ENCODE measurements at regions not wholly inside any gene's neighbourhood (a gene's known extent, or its start where the extent isn't known, plus 50 kb on each side); places are given as distances from the start of the nearest gene placed in this dataset.

DNA sequence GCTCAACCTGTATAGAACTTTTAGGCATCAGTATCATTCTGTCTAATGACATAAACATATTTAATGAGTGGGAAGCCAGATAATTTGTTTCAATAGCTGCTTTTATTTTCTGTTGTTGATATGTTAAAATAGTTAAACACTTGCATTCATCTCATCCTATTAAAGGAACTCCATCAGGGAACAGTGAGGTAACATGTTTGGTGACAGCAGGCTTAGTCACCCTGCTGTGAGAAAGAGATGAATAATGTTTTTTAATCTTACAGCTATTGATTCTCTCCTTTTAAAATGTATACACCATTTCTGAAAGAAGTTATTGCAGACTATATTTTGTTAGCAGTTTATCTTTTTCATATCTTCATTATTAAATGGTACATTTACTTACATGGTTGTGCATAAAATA is 123.3 kb upstream of the CWC22 start:
- no peak for DNase-seq (ENCODE audit: low read depth)
- no peak overlapping the region for H3K4me3 ChIP-seq (ENCODE audit: low read length)
- TF ChIP-seq, protein P1, sequence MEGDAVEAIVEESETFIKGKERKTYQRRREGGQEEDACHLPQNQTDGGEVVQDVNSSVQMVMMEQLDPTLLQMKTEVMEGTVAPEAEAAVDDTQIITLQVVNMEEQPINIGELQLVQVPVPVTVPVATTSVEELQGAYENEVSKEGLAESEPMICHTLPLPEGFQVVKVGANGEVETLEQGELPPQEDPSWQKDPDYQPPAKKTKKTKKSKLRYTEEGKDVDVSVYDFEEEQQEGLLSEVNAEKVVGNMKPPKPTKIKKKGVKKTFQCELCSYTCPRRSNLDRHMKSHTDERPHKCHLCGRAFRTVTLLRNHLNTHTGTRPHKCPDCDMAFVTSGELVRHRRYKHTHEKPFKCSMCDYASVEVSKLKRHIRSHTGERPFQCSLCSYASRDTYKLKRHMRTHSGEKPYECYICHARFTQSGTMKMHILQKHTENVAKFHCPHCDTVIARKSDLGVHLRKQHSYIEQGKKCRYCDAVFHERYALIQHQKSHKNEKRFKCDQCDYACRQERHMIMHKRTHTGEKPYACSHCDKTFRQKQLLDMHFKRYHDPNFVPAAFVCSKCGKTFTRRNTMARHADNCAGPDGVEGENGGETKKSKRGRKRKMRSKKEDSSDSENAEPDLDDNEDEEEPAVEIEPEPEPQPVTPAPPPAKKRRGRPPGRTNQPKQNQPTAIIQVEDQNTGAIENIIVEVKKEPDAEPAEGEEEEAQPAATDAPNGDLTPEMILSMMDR (conservative IDR thresholded peaks at IDR 0.05; ENCODE audit: low read depth, low read length) = no peak

DNA sequence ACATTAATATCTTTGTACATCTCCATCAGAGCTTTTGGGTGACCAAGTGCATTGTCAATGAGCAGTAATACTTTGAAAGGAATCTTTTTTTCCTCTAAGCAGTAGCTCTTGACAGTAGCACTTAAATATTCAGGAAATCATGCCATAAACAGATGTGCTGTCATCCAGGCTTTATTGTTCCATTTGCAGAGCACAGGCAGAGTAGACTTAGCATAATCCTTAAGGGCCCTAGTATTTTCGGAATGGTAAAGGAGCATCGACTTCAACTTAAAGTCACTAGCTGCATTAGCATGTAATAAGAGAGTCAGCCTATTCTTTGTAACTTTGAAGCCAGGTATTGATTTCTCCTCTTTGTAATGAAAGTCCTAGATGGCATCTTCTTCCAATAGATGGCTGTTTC is 121.8 kb upstream of the CWC22 start:
- TF ChIP-seq, protein P1 (conservative IDR thresholded peaks at IDR 0.05; ENCODE audit: low read depth, low read length) = no peak
- no peak overlapping the region for H3K4me3 ChIP-seq (ENCODE audit: low read length)
- DNase-seq (ENCODE audit: low read depth) = no peak

DNA sequence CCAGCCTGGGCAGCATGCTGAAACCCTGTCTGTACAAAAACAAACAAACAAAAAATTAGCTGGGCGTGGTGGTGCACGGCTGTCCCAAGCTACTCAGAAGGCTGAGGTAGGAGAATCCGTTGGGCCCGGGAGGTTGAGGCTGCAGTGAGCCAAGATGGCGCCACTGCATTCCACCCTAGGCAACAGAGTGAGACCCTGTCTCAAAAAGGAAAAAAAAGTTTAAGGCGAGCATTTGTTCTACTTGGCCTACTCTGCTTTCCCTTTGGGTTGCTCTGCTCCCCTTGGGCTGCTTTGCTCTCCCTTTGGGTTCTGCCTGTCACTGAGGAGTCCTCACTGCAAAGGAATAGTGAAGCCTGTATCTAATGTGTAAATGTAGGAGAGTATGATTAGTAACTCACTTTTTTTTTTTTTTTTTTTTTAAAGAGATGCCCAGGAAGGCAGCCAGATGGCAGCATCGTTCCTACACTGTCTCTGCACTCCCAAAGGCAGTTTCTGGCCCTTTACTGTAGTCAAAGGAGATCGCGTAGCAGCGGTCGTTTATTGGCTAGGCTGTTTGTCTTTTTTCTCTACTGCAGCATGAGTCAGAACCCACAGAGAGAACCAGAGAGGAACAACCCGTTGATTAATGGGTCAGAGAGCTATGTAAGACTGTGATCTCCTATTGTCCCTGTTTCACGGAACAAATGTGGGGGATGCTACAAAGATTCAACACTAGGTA is 118.3 kb upstream of the CWC22 start:
- peak; percentile 77 for DNase-seq (ENCODE audit: low read depth)
- no peak overlapping the region for H3K4me3 ChIP-seq (ENCODE audit: low read length)
- TF ChIP-seq, protein P1 (conservative IDR thresholded peaks at IDR 0.05; ENCODE audit: low read depth, low read length) = peak; percentile 80

DNA sequence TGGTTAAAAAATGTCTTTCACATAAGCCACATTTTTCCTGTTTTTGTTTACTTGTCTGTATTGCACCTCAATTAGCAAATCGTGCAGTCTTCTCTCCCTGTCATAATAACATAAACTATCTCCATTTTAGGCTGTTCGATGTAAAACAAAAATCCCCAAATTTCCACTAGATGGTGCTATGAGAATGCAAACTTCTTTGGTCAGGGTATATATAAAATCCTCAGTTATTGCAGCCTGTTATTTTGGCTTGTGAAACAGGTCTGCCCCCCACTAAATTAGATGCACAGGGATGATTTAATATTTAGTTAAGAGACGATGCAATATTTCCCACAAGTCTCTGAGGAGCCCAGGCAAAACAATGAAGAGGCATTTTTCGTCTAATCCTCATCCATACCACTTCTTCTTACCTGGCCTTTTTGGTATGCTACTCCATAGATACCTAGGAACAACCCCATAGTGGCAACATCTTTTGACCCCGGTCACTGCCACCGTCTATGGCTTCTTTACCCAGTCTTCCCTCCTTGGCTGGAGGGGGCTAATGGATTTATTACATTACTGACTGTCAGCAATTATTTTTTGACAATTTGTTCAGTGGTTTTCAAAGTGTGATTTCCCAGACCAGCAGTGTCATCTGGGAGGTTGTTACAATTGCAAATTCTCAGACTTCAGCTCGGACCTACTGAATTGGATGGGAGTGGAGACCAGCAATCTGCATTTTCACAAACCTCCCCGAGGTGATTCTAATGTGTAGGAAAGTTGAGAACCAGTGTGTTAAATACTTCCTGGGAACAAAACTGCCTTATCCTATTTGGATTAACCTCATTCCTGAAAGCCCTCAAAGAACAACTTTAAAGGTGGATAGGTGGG is 117.4 kb upstream of the CWC22 start:
- no peak overlapping the region for H3K4me3 ChIP-seq (ENCODE audit: low read length)
- TF ChIP-seq, protein P1 (conservative IDR thresholded peaks at IDR 0.05; ENCODE audit: low read depth, low read length) = peak; percentile 59
- DNase-seq (ENCODE audit: low read depth) = no peak

DNA sequence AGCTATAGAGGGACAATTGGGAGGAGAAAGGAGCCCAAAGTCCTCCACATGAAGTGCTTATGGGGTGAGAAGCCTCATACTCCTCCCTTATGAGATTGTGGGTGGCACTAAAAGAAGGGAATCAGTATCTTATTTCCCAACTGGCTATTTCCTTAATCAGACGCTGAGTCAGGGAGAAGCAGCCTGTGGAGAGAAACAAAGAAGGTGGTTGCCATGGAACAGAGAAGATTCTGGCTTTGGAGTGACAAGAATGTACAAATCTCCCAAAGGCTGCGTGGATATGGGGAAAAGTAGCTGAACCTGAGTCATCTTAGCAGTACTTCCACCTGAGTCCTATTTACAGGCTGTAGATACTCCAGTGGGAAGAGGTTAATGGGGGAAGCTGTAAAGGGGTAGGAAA is 115.8 kb upstream of the CWC22 start:
- TF ChIP-seq, protein P1 (conservative IDR thresholded peaks at IDR 0.05; ENCODE audit: low read depth, low read length) = no peak
- DNase-seq (ENCODE audit: low read depth) = no peak

DNA sequence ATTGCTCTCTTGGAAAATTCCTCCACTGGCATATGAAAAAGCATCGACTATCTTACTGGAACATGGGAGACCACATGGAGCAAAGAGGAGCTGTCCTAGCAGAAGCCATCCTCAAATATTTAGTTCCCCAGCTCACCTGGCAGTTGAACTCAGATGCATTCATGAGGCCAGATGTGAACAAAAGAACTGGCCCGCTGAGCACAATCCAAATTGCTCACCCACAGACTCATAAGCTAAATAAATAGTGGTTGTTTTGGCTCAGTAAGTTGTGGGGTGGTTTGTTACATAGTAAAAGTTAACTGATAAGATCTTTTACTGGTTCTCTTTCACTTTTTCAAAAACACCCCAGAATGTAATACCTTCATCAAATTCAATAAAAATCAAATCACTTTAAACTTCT is 108.6 kb upstream of the CWC22 start:
- DNase-seq (ENCODE audit: low read depth) = no peak
- TF ChIP-seq, protein P1 (conservative IDR thresholded peaks at IDR 0.05; ENCODE audit: low read depth, low read length) = no peak
- no peak overlapping the region for H3K4me3 ChIP-seq (ENCODE audit: low read length)

More for the DNA sequence above, 115.8 kb upstream of the CWC22 start:
- H3K4me3 ChIP-seq (ENCODE audit: low read length) = no peak overlapping the region

Measured in retinal pigment epithelial cell (primary cell).